Suprapubic skin (tissue), 3 donors: ENCODE measurements at regions not wholly inside any gene's neighbourhood (a gene's known extent, or its start where the extent isn't known, plus 50 kb on each side); places are given as distances from the start of the nearest gene placed in this dataset.
"Not testable (repeated sequence)": the region's sequence is repeated elsewhere in the genome, so short reads cannot be mapped to it uniquely, and the experiment has no call there.

Source experiments
- EP300 ChIP-seq: sonication (generic); formaldehyde crosslinking; IDR thresholded peaks from one replicate; pipeline ENCODE4 v1.6.1; 2017; ENCODE audit warnings: antibody characterized with exemption
- POLR2A ChIP-seq, 2 donors: fragments of 450-650 bp; IDR thresholded peaks; one replicate each; pipeline ENCODE4 v1.6.1; 2017; ENCODE audit warnings: antibody characterized with exemption in 2 of 2, mild to moderate bottlenecking in 2 of 2, moderate library complexity in 2 of 2
- TF ChIP-seq, protein P1 (sequence below), 2 donors: fragments of 200-600 bp in 1 of 2; fragments of 450-650 bp in 1 of 2; sonication (generic) in 1 of 2; IDR thresholded peaks; one replicate each; pipeline ENCODE4 v1.5.1; 2016 to 2019; ENCODE audit warnings: antibody characterized with exemption in 2 of 2, mild to moderate bottlenecking in 1 of 2, moderate library complexity in 1 of 2

DNA sequence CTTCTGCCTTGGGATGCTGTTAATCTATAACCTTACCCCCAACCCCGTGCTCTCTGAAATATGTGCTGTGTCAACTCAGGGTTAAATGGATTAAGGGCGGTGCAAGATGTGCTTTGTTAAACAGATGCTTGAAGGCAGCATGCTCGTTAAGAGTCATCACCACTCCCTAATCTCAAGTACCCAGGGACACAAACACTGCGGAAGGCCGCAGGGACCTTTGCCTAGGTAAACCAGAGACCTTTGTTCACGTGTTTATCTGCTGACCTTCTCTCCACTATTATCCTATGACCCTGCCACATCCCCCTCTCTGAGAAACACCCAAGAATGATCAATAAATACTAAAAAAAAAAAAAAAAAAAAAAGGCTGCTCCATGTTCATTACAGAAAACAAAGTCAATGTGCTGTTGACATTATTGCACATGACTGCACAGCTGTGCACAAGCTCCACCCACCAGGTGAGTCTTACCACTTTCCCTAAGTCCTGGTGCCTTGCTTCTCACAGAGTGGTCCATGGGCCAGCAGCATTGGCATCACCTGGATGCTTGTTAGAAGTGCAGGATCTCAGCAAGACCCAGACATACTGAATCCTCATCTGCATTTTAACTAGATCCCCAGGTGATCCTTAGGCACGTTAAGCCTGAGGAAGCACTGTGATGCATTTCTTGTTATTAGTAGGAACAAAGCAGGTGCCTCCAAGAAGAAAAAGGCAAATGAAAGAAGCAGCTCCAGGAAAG, 127.0 kb downstream of the TMX1 start:
- TF ChIP-seq POLR2A (IDR thresholded peaks at IDR 0.05); EP300: not testable (repeated sequence)
- TF ChIP-seq, protein P1, sequence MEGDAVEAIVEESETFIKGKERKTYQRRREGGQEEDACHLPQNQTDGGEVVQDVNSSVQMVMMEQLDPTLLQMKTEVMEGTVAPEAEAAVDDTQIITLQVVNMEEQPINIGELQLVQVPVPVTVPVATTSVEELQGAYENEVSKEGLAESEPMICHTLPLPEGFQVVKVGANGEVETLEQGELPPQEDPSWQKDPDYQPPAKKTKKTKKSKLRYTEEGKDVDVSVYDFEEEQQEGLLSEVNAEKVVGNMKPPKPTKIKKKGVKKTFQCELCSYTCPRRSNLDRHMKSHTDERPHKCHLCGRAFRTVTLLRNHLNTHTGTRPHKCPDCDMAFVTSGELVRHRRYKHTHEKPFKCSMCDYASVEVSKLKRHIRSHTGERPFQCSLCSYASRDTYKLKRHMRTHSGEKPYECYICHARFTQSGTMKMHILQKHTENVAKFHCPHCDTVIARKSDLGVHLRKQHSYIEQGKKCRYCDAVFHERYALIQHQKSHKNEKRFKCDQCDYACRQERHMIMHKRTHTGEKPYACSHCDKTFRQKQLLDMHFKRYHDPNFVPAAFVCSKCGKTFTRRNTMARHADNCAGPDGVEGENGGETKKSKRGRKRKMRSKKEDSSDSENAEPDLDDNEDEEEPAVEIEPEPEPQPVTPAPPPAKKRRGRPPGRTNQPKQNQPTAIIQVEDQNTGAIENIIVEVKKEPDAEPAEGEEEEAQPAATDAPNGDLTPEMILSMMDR (IDR thresholded peaks at IDR 0.05): not testable (repeated sequence)
